Gastroesophageal sphincter (tissue), 3 donors: ENCODE measurements at regions not wholly inside any gene's neighbourhood (a gene's known extent, or its start where the extent isn't known, plus 50 kb on each side); places are given as distances from the start of the nearest gene placed in this dataset.

Experiments
- EP300 ChIP-seq: sonication (generic); formaldehyde crosslinking; IDR thresholded peaks from one replicate; pipeline ENCODE4 v1.6.1; 2017; ENCODE audit warnings: antibody characterized with exemption, mild to moderate bottlenecking
- POLR2A ChIP-seq, 2 donors: fragments of 450-650 bp; IDR thresholded peaks; one replicate each; pipeline ENCODE4 v1.6.1; 2017; ENCODE audit warnings: antibody characterized with exemption in 2 of 2, mild to moderate bottlenecking in 2 of 2, moderate library complexity in 1 of 2
- POLR2AphosphoS5 ChIP-seq: sonication (generic); formaldehyde crosslinking; IDR thresholded peaks from one replicate; pipeline ENCODE4 v1.6.1; 2017; ENCODE audit warnings: antibody characterized with exemption
- TF ChIP-seq, protein P1 (sequence below), 4 experiments: fragments of 200-600 bp in 2 of 4; fragments of 450-650 bp in 2 of 4; sonication (generic) in 1 of 4; IDR thresholded peaks; one replicate each; pipeline ENCODE4 v1.5.1; 2017 to 2019; ENCODE audit warnings: antibody characterized with exemption in 4 of 4, mild to moderate bottlenecking in 2 of 4, moderate library complexity in 2 of 4

GRCh38 chr1:79556189-79556588, 549.7 kb upstream of the ADGRL4 start:
- TF ChIP-seq, protein P1, sequence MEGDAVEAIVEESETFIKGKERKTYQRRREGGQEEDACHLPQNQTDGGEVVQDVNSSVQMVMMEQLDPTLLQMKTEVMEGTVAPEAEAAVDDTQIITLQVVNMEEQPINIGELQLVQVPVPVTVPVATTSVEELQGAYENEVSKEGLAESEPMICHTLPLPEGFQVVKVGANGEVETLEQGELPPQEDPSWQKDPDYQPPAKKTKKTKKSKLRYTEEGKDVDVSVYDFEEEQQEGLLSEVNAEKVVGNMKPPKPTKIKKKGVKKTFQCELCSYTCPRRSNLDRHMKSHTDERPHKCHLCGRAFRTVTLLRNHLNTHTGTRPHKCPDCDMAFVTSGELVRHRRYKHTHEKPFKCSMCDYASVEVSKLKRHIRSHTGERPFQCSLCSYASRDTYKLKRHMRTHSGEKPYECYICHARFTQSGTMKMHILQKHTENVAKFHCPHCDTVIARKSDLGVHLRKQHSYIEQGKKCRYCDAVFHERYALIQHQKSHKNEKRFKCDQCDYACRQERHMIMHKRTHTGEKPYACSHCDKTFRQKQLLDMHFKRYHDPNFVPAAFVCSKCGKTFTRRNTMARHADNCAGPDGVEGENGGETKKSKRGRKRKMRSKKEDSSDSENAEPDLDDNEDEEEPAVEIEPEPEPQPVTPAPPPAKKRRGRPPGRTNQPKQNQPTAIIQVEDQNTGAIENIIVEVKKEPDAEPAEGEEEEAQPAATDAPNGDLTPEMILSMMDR (IDR thresholded peaks at IDR 0.05) = no peak
- TF ChIP-seq POLR2AphosphoS5 = no peak
- no peak for TF ChIP-seq EP300
- no peak for TF ChIP-seq POLR2A (IDR thresholded peaks at IDR 0.05)
